IMR-90 (cell line): ENCODE measurements at regions not wholly inside any gene's neighbourhood (a gene's known extent, or its start where the extent isn't known, plus 50 kb on each side); places are given as distances from the start of the nearest gene placed in this dataset.

Experiments used
- ATAC-seq: fragments of 200-7000 bp; cut with Tn5 transposase; 2 replicates; pipeline ENCODE4 v1.9.1; 2020; ENCODE audit warnings: low read depth, mild to moderate bottlenecking, moderate library complexity
- BruUV-seq: library from RNA; stranded (reverse); fragments of 400-500 nt; replicated peaks from 2 replicates; lab custom pipeline; 2021; lab: Mats Ljungman, UMichigan
- CTCF ChIA-PET: fragments of 300-600 bp; formaldehyde crosslinking; extraction: SDS; loops from one replicate; lab custom pipeline; 2021; ENCODE audit warnings: antibody characterized with exemption; lab: Yijun Ruan, JAX
- POLR2A ChIA-PET: fragments of 300-600 bp; sonication (Branson Sonifier 250); formaldehyde crosslinking; loops from one replicate; lab custom pipeline; 2022; ENCODE audit warnings: antibody characterized with exemption; ENCODE audit not compliant: unreplicated experiment; lab: Charles Lee
- DNase-seq: peaks from one replicate; pipeline ENCODE4 v3.0.0; 2013
- H2AFZ ChIP-seq: replicated peaks from 2 replicates; pipeline ENCODE3; 2013; ENCODE audit warnings: low read length, mild to moderate bottlenecking; ENCODE audit not compliant: poor library complexity
- H2AK5ac ChIP-seq: 2 replicates; pipeline ENCODE4 v1.6.1; 2013; ENCODE audit warnings: low read depth, low read length, inconsistent platforms
- H2AK9ac ChIP-seq: replicated peaks from 2 replicates; pipeline ENCODE3; 2013; ENCODE audit warnings: mild to moderate bottlenecking, low read depth, low read length, moderate library complexity; ENCODE audit not compliant: poor library complexity
- H2BK120ac ChIP-seq: 2 replicates; pipeline ENCODE4 v1.6.1; 2013; ENCODE audit warnings: low read depth, low read length, inconsistent platforms
- H2BK15ac ChIP-seq: 3 replicates; pipeline ENCODE4 v1.6.1; 2013; ENCODE audit warnings: low read depth, low read length, inconsistent platforms
- H2BK20ac ChIP-seq: 2 replicates; pipeline ENCODE4 v1.6.1; 2013; ENCODE audit warnings: low read depth, mild to moderate bottlenecking, inconsistent platforms, low read length, moderate library complexity
- H2BK5ac ChIP-seq: 2 replicates; pipeline ENCODE4 v1.6.1; 2013; ENCODE audit warnings: mild to moderate bottlenecking, low read depth, low read length, inconsistent platforms; ENCODE audit not compliant: poor library complexity, severe bottlenecking
- H3K14ac ChIP-seq: replicated peaks from 2 replicates; pipeline ENCODE4 v1.6.1; 2013; ENCODE audit warnings: low read depth, low read length, inconsistent platforms
- H3K18ac ChIP-seq: 2 replicates; pipeline ENCODE4 v1.6.1; 2013; ENCODE audit warnings: low read depth, low read length, control low read depth
- H3K23ac ChIP-seq: 2 replicates; pipeline ENCODE4 v1.6.1; 2013; ENCODE audit warnings: low read depth, low read length, inconsistent platforms
- H3K27ac ChIP-seq: 2 replicates; pipeline ENCODE4 v1.5.1; 2013; ENCODE audit warnings: mild to moderate bottlenecking, control low read depth, low read length; ENCODE audit not compliant: insufficient read depth
- H3K27me3 ChIP-seq: 2 replicates; pipeline ENCODE4 v1.6.1; 2013; ENCODE audit warnings: low read length; ENCODE audit not compliant: control insufficient read depth, insufficient read depth
- H3K36me3 ChIP-seq: 2 replicates; pipeline ENCODE4 v1.6.1; 2013; ENCODE audit warnings: low read length, mixed read lengths; ENCODE audit not compliant: control insufficient read depth, insufficient read depth
- H3K4ac ChIP-seq: 2 replicates; pipeline ENCODE4 v1.6.1; 2013; ENCODE audit warnings: low read depth, low read length, inconsistent platforms
- H3K4me1 ChIP-seq: 2 replicates; pipeline ENCODE4 v1.6.1; 2013; ENCODE audit warnings: low read length, mixed read lengths; ENCODE audit not compliant: control insufficient read depth, insufficient read depth
- H3K4me2 ChIP-seq: 2 replicates; pipeline ENCODE4 v1.6.1; 2013; ENCODE audit warnings: low read depth, mild to moderate bottlenecking, control low read depth, low read length, moderate library complexity
- H3K4me3 ChIP-seq: 2 replicates; pipeline ENCODE4 v1.5.1; 2013; ENCODE audit warnings: low read depth, mild to moderate bottlenecking, control low read depth, low read length, moderate library complexity; ENCODE audit not compliant: insufficient read depth
- H3K56ac ChIP-seq: 2 replicates; pipeline ENCODE4 v1.6.1; 2013; ENCODE audit warnings: low read length, inconsistent platforms; ENCODE audit not compliant: insufficient read depth; ENCODE audit errors: extremely low read depth
- H3K79me1 ChIP-seq, 2 experiments: 2 replicates each; pipeline ENCODE4 v1.6.1; 2013; ENCODE audit warnings: low read length in 2 of 2, inconsistent platforms in 1 of 2, low read depth in 1 of 2
- H3K9ac ChIP-seq: 2 replicates; pipeline ENCODE4 v1.6.1; 2013; ENCODE audit warnings: low read depth, low read length, control low read depth
- H3K9me1 ChIP-seq: 2 replicates; pipeline ENCODE4 v1.6.1; 2013; ENCODE audit warnings: low read length, inconsistent platforms; ENCODE audit not compliant: insufficient read depth
- H3K9me3 ChIP-seq: 2 replicates; pipeline ENCODE4 v1.6.1; 2013; ENCODE audit warnings: low read length; ENCODE audit not compliant: control insufficient read depth, insufficient read depth
- H4K20me1 ChIP-seq: 2 replicates; pipeline ENCODE4 v1.6.1; 2013; ENCODE audit warnings: low read length, inconsistent platforms; ENCODE audit not compliant: insufficient read depth
- H4K5ac ChIP-seq: 2 replicates; pipeline ENCODE4 v1.6.1; 2013; ENCODE audit warnings: mild to moderate bottlenecking, low read depth, low read length, control low read depth
- H4K8ac ChIP-seq, 2 experiments: 2 replicates each; pipeline ENCODE4 v1.6.1; 2013; ENCODE audit warnings: low read depth in 2 of 2, low read length in 2 of 2, control low read depth in 1 of 2, inconsistent platforms in 1 of 2
- H4K91ac ChIP-seq: 2 replicates; pipeline ENCODE4 v1.6.1; 2013; ENCODE audit warnings: low read depth, low read length, inconsistent platforms; ENCODE audit not compliant: insufficient read depth
- CHD1 ChIP-seq: IDR thresholded peaks from 2 replicates; pipeline ENCODE4 v1.6.1; 2012; ENCODE audit warnings: low read depth, low read length, improper control_type of control experiment
- FOS ChIP-seq: fragments of 150-350 bp; IDR thresholded peaks from 2 replicates; pipeline ENCODE4 v1.6.1; 2016; ENCODE audit warnings: low read depth, low read length
- WGBS, 2 experiments: methylation state at CpG; one replicate each; pipeline versions ENCODE4 v1.1.5 to v1.1.7; 2013; ENCODE audit warnings: missing lambda C conversion rate in 2 of 2; ENCODE audit not compliant: insufficient read length in 1 of 2; ENCODE audit errors: extremely low coverage in 2 of 2; 5-methylcytosine and 5-hydroxymethylcytosine counted together
- dilution Hi-C: fragments of 300-500 bp; cut with HindIII; formaldehyde crosslinking; loops from one replicate; pipeline ENCODE4 v1.14.3; 2018; ENCODE audit warnings: low sequenced_read_pairs; ENCODE audit not compliant: unreplicated experiment
- in situ Hi-C: fragments of 300-500 bp; cut with MboI; formaldehyde crosslinking; loops from 3 replicates; pipeline ENCODE4 v1.14.3; 2019; ENCODE audit warnings: low sequenced_read_pairs, inconsistent platforms, mixed read lengths
- intact Hi-C: fragments of 100-400 bp; cut with micrococcal nuclease; formaldehyde crosslinking; loops from 2 replicates; pipeline ENCODE4 v1.10.0; 2022

DNA sequence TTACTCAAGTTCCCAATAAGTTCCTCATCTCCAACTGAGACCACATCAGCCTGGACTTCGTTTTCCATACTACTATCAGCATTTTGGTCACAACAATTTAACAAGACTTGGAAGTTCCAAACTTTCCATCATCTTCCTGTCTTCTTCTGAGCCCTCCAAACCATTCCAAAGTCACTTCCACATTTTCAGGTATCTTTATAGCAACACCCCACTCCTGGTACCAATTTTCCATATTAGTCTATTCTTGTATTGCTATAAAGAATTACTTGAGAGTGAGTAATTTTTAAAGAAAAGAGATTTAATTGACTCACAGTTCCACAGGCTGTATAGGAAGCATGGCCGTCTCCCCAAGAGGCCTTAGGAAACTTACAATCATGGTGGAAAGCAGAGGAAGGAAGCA lies 138.6 kb upstream of the GPRIN3 start:
- no peak overlapping the region for H2BK15ac ChIP-seq
- no peak overlapping the region for H2BK20ac ChIP-seq
- H3K27me3 ChIP-seq, result no peaks in the 10 kb centered on the region
- no peak for ATAC-seq
- BruUV-seq, result no TSS peak
- no peak overlapping the region for H3K9ac ChIP-seq
- no peak overlapping the region for H2BK5ac ChIP-seq
- dilution Hi-C loops (no loop called here), in situ Hi-C loops (no loop called here), intact Hi-C loops (no loop called here)
- H3K36me3 ChIP-seq, result no peaks in the 10 kb centered on the region
- no peak overlapping the region for H4K5ac ChIP-seq
- H3K18ac ChIP-seq, result no peak overlapping the region
- no peak overlapping the region for H2AK9ac ChIP-seq
- H4K91ac ChIP-seq, result no peak overlapping the region
- no peak overlapping the region for H3K4me2 ChIP-seq
- no peak overlapping the region for H2AK5ac ChIP-seq
- no peaks in the 10 kb centered on the region for H4K20me1 ChIP-seq
- H3K4ac ChIP-seq, result no peak overlapping the region
- H2BK120ac ChIP-seq, result no peak overlapping the region
- H4K8ac ChIP-seq, result no peak overlapping the region
- TF ChIP-seq FOS, result no peak
- TF ChIP-seq CHD1, result no peak
- no peak overlapping the region for H3K23ac ChIP-seq
- ChIA-PET CTCF (no interaction called here), POLR2A (no interaction called here)
- no peak overlapping the region for H3K27ac ChIP-seq
- no peak for DNase-seq
- H3K4me3 ChIP-seq, result no peak overlapping the region
- no peaks in the 10 kb centered on the region for H3K4me1 ChIP-seq
- no peaks in the 10 kb centered on the region for H3K79me1 ChIP-seq
- no peak overlapping the region for H3K56ac ChIP-seq
- no peaks in the 10 kb centered on the region for H3K9me1 ChIP-seq
- H3K9me3 ChIP-seq, result peaks cover 3% of the 10 kb centered on the region
- H3K14ac ChIP-seq, result no peak overlapping the region
- WGBS, 2 experiments, result 0% methylated on average over 1 of the region's 2 CpGs; no CpG with 5 or more reads in 1 of the 2 experiments
- H2AFZ ChIP-seq, result no peak overlapping the region
